IMR-90 (cell line): ENCODE measurements at regions not wholly inside any gene's neighbourhood (a gene's known extent, or its start where the extent isn't known, plus 50 kb on each side); places are given as distances from the start of the nearest gene placed in this dataset.
A peak's percentile ranks its signal among the peaks of the same experiment; 100 is the strongest.

ENCODE experiments used
- ATAC-seq: fragments of 200-7000 bp; cut with Tn5 transposase; 2 replicates; pipeline ENCODE4 v1.9.1; 2020; ENCODE audit warnings: low read depth, mild to moderate bottlenecking, moderate library complexity
- BruUV-seq: library from RNA; stranded (reverse); fragments of 400-500 nt; replicated peaks from 2 replicates; lab custom pipeline; 2021; lab: Mats Ljungman, UMichigan
- CTCF ChIA-PET: fragments of 300-600 bp; formaldehyde crosslinking; extraction: SDS; loops from one replicate; lab custom pipeline; 2021; ENCODE audit warnings: antibody characterized with exemption; lab: Yijun Ruan, JAX
- POLR2A ChIA-PET: fragments of 300-600 bp; sonication (Branson Sonifier 250); formaldehyde crosslinking; loops from one replicate; lab custom pipeline; 2022; ENCODE audit warnings: antibody characterized with exemption; ENCODE audit not compliant: unreplicated experiment; lab: Charles Lee
- DNase-seq: peaks from one replicate; pipeline ENCODE4 v3.0.0; 2013
- H2AFZ ChIP-seq: replicated peaks from 2 replicates; pipeline ENCODE3; 2013; ENCODE audit warnings: low read length, mild to moderate bottlenecking; ENCODE audit not compliant: poor library complexity
- H2AK5ac ChIP-seq: 2 replicates; pipeline ENCODE4 v1.6.1; 2013; ENCODE audit warnings: low read depth, low read length, inconsistent platforms
- H2AK9ac ChIP-seq: replicated peaks from 2 replicates; pipeline ENCODE3; 2013; ENCODE audit warnings: mild to moderate bottlenecking, low read depth, low read length, moderate library complexity; ENCODE audit not compliant: poor library complexity
- H2BK120ac ChIP-seq: 2 replicates; pipeline ENCODE4 v1.6.1; 2013; ENCODE audit warnings: low read depth, low read length, inconsistent platforms
- H2BK15ac ChIP-seq: 3 replicates; pipeline ENCODE4 v1.6.1; 2013; ENCODE audit warnings: low read depth, low read length, inconsistent platforms
- H2BK20ac ChIP-seq: 2 replicates; pipeline ENCODE4 v1.6.1; 2013; ENCODE audit warnings: low read depth, mild to moderate bottlenecking, inconsistent platforms, low read length, moderate library complexity
- H2BK5ac ChIP-seq: 2 replicates; pipeline ENCODE4 v1.6.1; 2013; ENCODE audit warnings: mild to moderate bottlenecking, low read depth, low read length, inconsistent platforms; ENCODE audit not compliant: poor library complexity, severe bottlenecking
- H3K14ac ChIP-seq: replicated peaks from 2 replicates; pipeline ENCODE4 v1.6.1; 2013; ENCODE audit warnings: low read depth, low read length, inconsistent platforms
- H3K18ac ChIP-seq: 2 replicates; pipeline ENCODE4 v1.6.1; 2013; ENCODE audit warnings: low read depth, low read length, control low read depth
- H3K23ac ChIP-seq: 2 replicates; pipeline ENCODE4 v1.6.1; 2013; ENCODE audit warnings: low read depth, low read length, inconsistent platforms
- H3K27ac ChIP-seq: 2 replicates; pipeline ENCODE4 v1.5.1; 2013; ENCODE audit warnings: mild to moderate bottlenecking, control low read depth, low read length; ENCODE audit not compliant: insufficient read depth
- H3K27me3 ChIP-seq: 2 replicates; pipeline ENCODE4 v1.6.1; 2013; ENCODE audit warnings: low read length; ENCODE audit not compliant: control insufficient read depth, insufficient read depth
- H3K36me3 ChIP-seq: 2 replicates; pipeline ENCODE4 v1.6.1; 2013; ENCODE audit warnings: low read length, mixed read lengths; ENCODE audit not compliant: control insufficient read depth, insufficient read depth
- H3K4ac ChIP-seq: 2 replicates; pipeline ENCODE4 v1.6.1; 2013; ENCODE audit warnings: low read depth, low read length, inconsistent platforms
- H3K4me1 ChIP-seq: 2 replicates; pipeline ENCODE4 v1.6.1; 2013; ENCODE audit warnings: low read length, mixed read lengths; ENCODE audit not compliant: control insufficient read depth, insufficient read depth
- H3K4me2 ChIP-seq: 2 replicates; pipeline ENCODE4 v1.6.1; 2013; ENCODE audit warnings: low read depth, mild to moderate bottlenecking, control low read depth, low read length, moderate library complexity
- H3K4me3 ChIP-seq: 2 replicates; pipeline ENCODE4 v1.5.1; 2013; ENCODE audit warnings: low read depth, mild to moderate bottlenecking, control low read depth, low read length, moderate library complexity; ENCODE audit not compliant: insufficient read depth
- H3K56ac ChIP-seq: 2 replicates; pipeline ENCODE4 v1.6.1; 2013; ENCODE audit warnings: low read length, inconsistent platforms; ENCODE audit not compliant: insufficient read depth; ENCODE audit errors: extremely low read depth
- H3K79me1 ChIP-seq, 2 experiments: 2 replicates each; pipeline ENCODE4 v1.6.1; 2013; ENCODE audit warnings: low read length in 2 of 2, inconsistent platforms in 1 of 2, low read depth in 1 of 2
- H3K9ac ChIP-seq: 2 replicates; pipeline ENCODE4 v1.6.1; 2013; ENCODE audit warnings: low read depth, low read length, control low read depth
- H3K9me1 ChIP-seq: 2 replicates; pipeline ENCODE4 v1.6.1; 2013; ENCODE audit warnings: low read length, inconsistent platforms; ENCODE audit not compliant: insufficient read depth
- H3K9me3 ChIP-seq: 2 replicates; pipeline ENCODE4 v1.6.1; 2013; ENCODE audit warnings: low read length; ENCODE audit not compliant: control insufficient read depth, insufficient read depth
- H4K20me1 ChIP-seq: 2 replicates; pipeline ENCODE4 v1.6.1; 2013; ENCODE audit warnings: low read length, inconsistent platforms; ENCODE audit not compliant: insufficient read depth
- H4K5ac ChIP-seq: 2 replicates; pipeline ENCODE4 v1.6.1; 2013; ENCODE audit warnings: mild to moderate bottlenecking, low read depth, low read length, control low read depth
- H4K8ac ChIP-seq, 2 experiments: 2 replicates each; pipeline ENCODE4 v1.6.1; 2013; ENCODE audit warnings: low read depth in 2 of 2, low read length in 2 of 2, control low read depth in 1 of 2, inconsistent platforms in 1 of 2
- H4K91ac ChIP-seq: 2 replicates; pipeline ENCODE4 v1.6.1; 2013; ENCODE audit warnings: low read depth, low read length, inconsistent platforms; ENCODE audit not compliant: insufficient read depth
- BHLHE40 ChIP-seq: fragments of 150-350 bp; IDR thresholded peaks from 2 replicates; pipeline ENCODE4 v1.6.1; 2016; ENCODE audit warnings: mild to moderate bottlenecking, low read depth, low read length
- CEBPB ChIP-seq: IDR thresholded peaks from 2 replicates; pipeline ENCODE4 v1.6.1; 2012; ENCODE audit warnings: low read depth, low read length, improper control_type of control experiment
- CHD1 ChIP-seq: IDR thresholded peaks from 2 replicates; pipeline ENCODE4 v1.6.1; 2012; ENCODE audit warnings: low read depth, low read length, improper control_type of control experiment
- FOS ChIP-seq: fragments of 150-350 bp; IDR thresholded peaks from 2 replicates; pipeline ENCODE4 v1.6.1; 2016; ENCODE audit warnings: low read depth, low read length
- MAFK ChIP-seq: IDR thresholded peaks from 2 replicates; pipeline ENCODE4 v1.6.1; 2012; ENCODE audit warnings: low read depth, low read length, improper control_type of control experiment
- MAZ ChIP-seq: IDR thresholded peaks from 2 replicates; pipeline ENCODE4 v1.6.1; 2012; ENCODE audit warnings: low read depth, mild to moderate bottlenecking, low read length, improper control_type of control experiment, moderate library complexity, borderline replicate concordance
- MXI1 ChIP-seq: IDR thresholded peaks from 2 replicates; pipeline ENCODE4 v1.6.1; 2012; ENCODE audit warnings: low read depth, mild to moderate bottlenecking, low read length, moderate library complexity, borderline replicate concordance
- NFE2L2 ChIP-seq: fragments of 150-350 bp; IDR thresholded peaks from 2 replicates; pipeline ENCODE4 v1.6.1; 2016; ENCODE audit warnings: low read depth, mild to moderate bottlenecking, low read length
- POLR2A ChIP-seq: IDR thresholded peaks from 2 replicates; pipeline ENCODE4 v1.6.1; 2012; ENCODE audit warnings: mild to moderate bottlenecking, low read depth, low read length
- RAD21 ChIP-seq: IDR thresholded peaks from 2 replicates; pipeline ENCODE4 v1.6.1; 2012; ENCODE audit warnings: low read length, improper control_type of control experiment
- RCOR1 ChIP-seq: IDR thresholded peaks from 2 replicates; pipeline ENCODE4 v1.6.1; 2012; ENCODE audit warnings: mild to moderate bottlenecking, low read length, improper control_type of control experiment; ENCODE audit not compliant: insufficient replicate concordance
- SMC3 ChIP-seq: fragments of 150-350 bp; IDR thresholded peaks from 2 replicates; pipeline ENCODE4 v1.6.1; 2016; ENCODE audit warnings: low read depth, mild to moderate bottlenecking, antibody characterized with exemption, low read length, moderate library complexity
- dilution Hi-C: fragments of 300-500 bp; cut with HindIII; formaldehyde crosslinking; loops from one replicate; pipeline ENCODE4 v1.14.3; 2018; ENCODE audit warnings: low sequenced_read_pairs; ENCODE audit not compliant: unreplicated experiment
- in situ Hi-C: fragments of 300-500 bp; cut with MboI; formaldehyde crosslinking; loops from 3 replicates; pipeline ENCODE4 v1.14.3; 2019; ENCODE audit warnings: low sequenced_read_pairs, inconsistent platforms, mixed read lengths
- intact Hi-C: fragments of 100-400 bp; cut with micrococcal nuclease; formaldehyde crosslinking; loops from 2 replicates; pipeline ENCODE4 v1.10.0; 2022
- TF ChIP-seq, protein P1 (sequence below): conservative IDR thresholded peaks from 2 replicates; pipeline ENCODE4 v1.5.1; 2012; ENCODE audit warnings: mild to moderate bottlenecking, low read depth, low read length, improper control_type of control experiment
- TF ChIP-seq, protein P2 (sequence below): fragments of 150-350 bp; IDR thresholded peaks from 2 replicates; pipeline ENCODE4 v1.6.1; 2016; ENCODE audit warnings: low read depth, mild to moderate bottlenecking, low read length, moderate library complexity, borderline replicate concordance
- TF ChIP-seq, protein P3 (sequence below): fragments of 150-350 bp; IDR thresholded peaks from 2 replicates; pipeline ENCODE4 v1.6.1; 2017; ENCODE audit warnings: mild to moderate bottlenecking, antibody characterized with exemption, low read length, low read depth

DNA sequence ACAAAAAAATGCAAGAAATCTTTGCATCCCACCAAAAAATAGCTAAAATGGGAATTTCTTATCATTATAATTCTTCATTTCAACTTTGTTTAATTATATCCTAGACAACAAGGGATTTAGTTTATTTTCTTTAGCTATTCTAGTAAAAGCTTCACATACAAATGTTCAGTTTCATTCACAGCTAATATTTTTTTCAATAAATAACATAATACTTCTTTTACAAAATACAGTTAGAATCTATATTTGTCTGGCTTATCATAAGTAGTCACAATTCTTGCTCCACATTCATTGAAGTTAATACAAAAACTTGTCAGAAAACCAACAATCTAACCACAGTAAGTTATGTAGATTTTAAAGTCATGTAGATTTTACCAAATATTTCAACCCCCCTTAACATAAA is 414.4 kb downstream of the FAT4 start:
- H2BK120ac ChIP-seq: peak overlapping the region; percentile 86; the same call in 1 of the 2 replicates
- no peaks in the 10 kb centered on the region for H3K36me3 ChIP-seq
- POLR2A ChIA-PET: no interaction called here
- no peaks in the 10 kb centered on the region for H3K79me1 ChIP-seq
- peak overlapping the region in 1 of 2 experiments; percentile 66; a peak in 1 of 4 replicates for H4K8ac ChIP-seq
- CTCF ChIA-PET: interaction anchor here (1.0 to 1.3 kb wide), 2 partner anchors 49 to 412 kb away, joined by 3 read pairs; no protein-coding TSS in a partner anchor
- peak overlapping the region; percentile 93 for H2BK20ac ChIP-seq
- peaks cover 11% of the 10 kb centered on the region for H3K4me1 ChIP-seq
- H4K20me1 ChIP-seq: no peaks in the 10 kb centered on the region
- BruUV-seq: no TSS peak
- DNase-seq (peak; percentile 25), ATAC-seq (no peak)
- peak overlapping the region; percentile 75; the same call in 1 of the 2 replicates for H3K27ac ChIP-seq
- peak overlapping the region; percentile 83; the same call in 1 of the 2 replicates for H3K4ac ChIP-seq
- no peak for TF ChIP-seq FOS
- TF ChIP-seq MXI1: no peak
- no peak for TF ChIP-seq SMC3
- TF ChIP-seq BHLHE40: no peak
- TF ChIP-seq, protein P1, sequence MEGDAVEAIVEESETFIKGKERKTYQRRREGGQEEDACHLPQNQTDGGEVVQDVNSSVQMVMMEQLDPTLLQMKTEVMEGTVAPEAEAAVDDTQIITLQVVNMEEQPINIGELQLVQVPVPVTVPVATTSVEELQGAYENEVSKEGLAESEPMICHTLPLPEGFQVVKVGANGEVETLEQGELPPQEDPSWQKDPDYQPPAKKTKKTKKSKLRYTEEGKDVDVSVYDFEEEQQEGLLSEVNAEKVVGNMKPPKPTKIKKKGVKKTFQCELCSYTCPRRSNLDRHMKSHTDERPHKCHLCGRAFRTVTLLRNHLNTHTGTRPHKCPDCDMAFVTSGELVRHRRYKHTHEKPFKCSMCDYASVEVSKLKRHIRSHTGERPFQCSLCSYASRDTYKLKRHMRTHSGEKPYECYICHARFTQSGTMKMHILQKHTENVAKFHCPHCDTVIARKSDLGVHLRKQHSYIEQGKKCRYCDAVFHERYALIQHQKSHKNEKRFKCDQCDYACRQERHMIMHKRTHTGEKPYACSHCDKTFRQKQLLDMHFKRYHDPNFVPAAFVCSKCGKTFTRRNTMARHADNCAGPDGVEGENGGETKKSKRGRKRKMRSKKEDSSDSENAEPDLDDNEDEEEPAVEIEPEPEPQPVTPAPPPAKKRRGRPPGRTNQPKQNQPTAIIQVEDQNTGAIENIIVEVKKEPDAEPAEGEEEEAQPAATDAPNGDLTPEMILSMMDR: no peak
- TF ChIP-seq CEBPB: no peak
- no peak for TF ChIP-seq RAD21
- no peak for TF ChIP-seq CHD1
- TF ChIP-seq RCOR1: no peak
- TF ChIP-seq NFE2L2: no peak
- TF ChIP-seq POLR2A: no peak
- TF ChIP-seq, protein P2, sequence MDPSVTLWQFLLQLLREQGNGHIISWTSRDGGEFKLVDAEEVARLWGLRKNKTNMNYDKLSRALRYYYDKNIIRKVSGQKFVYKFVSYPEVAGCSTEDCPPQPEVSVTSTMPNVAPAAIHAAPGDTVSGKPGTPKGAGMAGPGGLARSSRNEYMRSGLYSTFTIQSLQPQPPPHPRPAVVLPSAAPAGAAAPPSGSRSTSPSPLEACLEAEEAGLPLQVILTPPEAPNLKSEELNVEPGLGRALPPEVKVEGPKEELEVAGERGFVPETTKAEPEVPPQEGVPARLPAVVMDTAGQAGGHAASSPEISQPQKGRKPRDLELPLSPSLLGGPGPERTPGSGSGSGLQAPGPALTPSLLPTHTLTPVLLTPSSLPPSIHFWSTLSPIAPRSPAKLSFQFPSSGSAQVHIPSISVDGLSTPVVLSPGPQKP: no peak
- TF ChIP-seq, protein P3, sequence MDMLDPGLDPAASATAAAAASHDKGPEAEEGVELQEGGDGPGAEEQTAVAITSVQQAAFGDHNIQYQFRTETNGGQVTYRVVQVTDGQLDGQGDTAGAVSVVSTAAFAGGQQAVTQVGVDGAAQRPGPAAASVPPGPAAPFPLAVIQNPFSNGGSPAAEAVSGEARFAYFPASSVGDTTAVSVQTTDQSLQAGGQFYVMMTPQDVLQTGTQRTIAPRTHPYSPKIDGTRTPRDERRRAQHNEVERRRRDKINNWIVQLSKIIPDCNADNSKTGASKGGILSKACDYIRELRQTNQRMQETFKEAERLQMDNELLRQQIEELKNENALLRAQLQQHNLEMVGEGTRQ: no peak
- TF ChIP-seq MAZ: no peak
- no peak for TF ChIP-seq MAFK
- H3K18ac ChIP-seq: no peak overlapping the region; the same call in 1 of the 2 replicates
- in situ Hi-C loops: no loop called here
- no peak overlapping the region for H2AK9ac ChIP-seq
- intact Hi-C loops: loop anchor here (2.0 kb wide), 1 partner anchor 414 kb away; the partner anchor contains the start of gene FAT4
- H3K9me1 ChIP-seq: peaks cover 7% of the 10 kb centered on the region
- H2BK5ac ChIP-seq: peak overlapping the region; percentile 85
- no peak overlapping the region for H2BK15ac ChIP-seq
- H2AK5ac ChIP-seq: no peak overlapping the region
- no peak overlapping the region; the same call in 1 of the 2 replicates for H3K4me2 ChIP-seq
- no peaks in the 10 kb centered on the region for H3K27me3 ChIP-seq
- H3K56ac ChIP-seq: no peak overlapping the region
- H3K23ac ChIP-seq: peak overlapping the region; percentile 39; the same call in 1 of the 2 replicates
- no peak overlapping the region for H4K91ac ChIP-seq
- H3K9me3 ChIP-seq: no peaks in the 10 kb centered on the region
- H3K4me3 ChIP-seq: no peak overlapping the region
- dilution Hi-C loops: no loop called here
- H2AFZ ChIP-seq: no peak overlapping the region
- no peak overlapping the region for H4K5ac ChIP-seq
- no peak overlapping the region; the same call in 1 of the 2 replicates for H3K14ac ChIP-seq
- H3K9ac ChIP-seq: no peak overlapping the region
